ENCODE measurements at regions not wholly inside any gene's neighbourhood (a gene's known extent, or its start where the extent isn't known, plus 50 kb on each side); places are given as distances from the start of the nearest gene placed in this dataset.

DNA sequence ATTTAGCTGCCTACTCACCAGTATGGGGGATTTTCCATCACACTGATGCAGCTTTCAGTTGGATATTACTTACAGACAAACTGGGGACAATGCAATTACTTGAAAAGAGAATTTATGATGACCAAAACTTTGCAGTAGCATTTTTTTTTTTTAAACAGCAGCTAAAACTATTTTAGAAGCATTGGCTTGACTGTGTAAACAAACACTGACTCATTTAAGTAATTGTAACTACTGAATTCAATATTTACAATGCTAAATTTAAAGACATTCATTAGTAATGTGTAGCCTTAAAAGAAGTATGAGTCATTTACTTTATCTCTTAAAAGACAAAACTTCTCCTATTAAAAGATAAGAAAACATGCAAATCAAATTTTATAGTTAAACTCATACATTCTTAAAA, 295.9 kb upstream of the FERMT1 start:
- TF ChIP-seq GATA3 (IDR thresholded peaks at IDR 0.05; ENCODE audit: low read depth, low read length) (no peak), GATA2 (IDR thresholded peaks at IDR 0.05; ENCODE audit: low read depth, low read length) (no peak)

DNA sequence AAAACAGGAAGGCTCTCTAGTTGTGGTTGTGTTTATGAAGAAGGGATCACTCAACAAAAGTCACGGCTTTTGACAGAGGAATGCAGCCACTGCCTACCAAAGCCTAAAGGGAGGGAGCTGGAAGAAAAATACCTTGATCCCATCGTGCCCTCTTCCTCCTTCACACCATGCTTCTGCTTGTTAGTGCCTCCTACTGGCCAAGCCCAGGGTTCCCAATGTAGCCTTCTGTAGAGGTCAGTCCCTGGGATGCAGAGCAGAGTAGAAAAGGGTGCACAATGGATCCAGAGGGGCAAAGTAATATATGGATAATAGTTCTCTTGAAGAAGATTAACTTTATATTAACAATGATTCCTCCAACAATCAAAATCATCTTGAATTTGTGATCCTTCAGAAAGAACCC, 293.5 kb upstream of the FERMT1 start:
- TF ChIP-seq GATA3 (IDR thresholded peaks at IDR 0.05; ENCODE audit: low read depth, low read length) (no peak), GATA2 (IDR thresholded peaks at IDR 0.05; ENCODE audit: low read depth, low read length) (no peak)

DNA sequence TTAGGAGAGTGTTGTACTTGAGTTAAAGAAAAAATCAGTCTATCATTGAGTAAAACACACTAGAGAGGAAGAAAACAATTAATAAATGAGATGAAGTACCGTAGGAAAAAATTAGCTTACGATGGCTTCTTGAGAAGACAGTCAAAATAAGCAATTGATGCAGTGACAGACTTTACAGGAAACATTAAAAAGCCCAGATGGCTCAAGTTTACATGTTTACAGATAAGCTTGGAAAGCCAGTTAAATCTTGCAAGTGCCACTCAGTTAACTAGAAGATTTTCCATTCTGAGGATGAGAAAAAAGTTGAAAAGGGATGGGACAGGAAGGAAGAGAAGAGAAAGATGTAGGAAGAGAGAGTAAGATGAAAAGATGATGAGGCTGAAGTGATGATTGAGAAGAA, 288.8 kb upstream of the FERMT1 start:
- TF ChIP-seq GATA3 (IDR thresholded peaks at IDR 0.05; ENCODE audit: low read depth, low read length) (no peak), GATA2 (IDR thresholded peaks at IDR 0.05; ENCODE audit: low read depth, low read length) (no peak)

DNA sequence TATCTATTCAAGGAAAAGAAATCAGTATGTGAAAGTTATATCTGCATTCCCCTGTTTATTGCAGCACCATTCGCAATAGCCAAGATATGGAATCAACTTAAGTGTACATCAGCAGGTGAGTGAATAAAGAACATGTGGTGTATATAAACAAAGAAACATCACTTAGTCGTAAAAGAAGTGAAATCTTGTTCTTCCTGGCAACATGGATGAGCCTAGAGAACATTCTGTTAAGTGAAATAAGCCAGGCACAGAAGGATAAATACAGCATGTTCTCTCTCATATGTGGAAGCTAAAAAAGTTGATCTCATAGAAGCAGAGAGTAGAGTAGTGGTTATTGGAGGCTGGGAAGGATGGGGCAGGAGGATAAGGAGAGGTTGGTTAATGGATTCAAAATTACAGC, 287.9 kb upstream of the FERMT1 start:
- TF ChIP-seq GATA2 (IDR thresholded peaks at IDR 0.05; ENCODE audit: low read depth, low read length), result no peak
- no peak for TF ChIP-seq GATA3 (IDR thresholded peaks at IDR 0.05; ENCODE audit: low read depth, low read length)

DNA sequence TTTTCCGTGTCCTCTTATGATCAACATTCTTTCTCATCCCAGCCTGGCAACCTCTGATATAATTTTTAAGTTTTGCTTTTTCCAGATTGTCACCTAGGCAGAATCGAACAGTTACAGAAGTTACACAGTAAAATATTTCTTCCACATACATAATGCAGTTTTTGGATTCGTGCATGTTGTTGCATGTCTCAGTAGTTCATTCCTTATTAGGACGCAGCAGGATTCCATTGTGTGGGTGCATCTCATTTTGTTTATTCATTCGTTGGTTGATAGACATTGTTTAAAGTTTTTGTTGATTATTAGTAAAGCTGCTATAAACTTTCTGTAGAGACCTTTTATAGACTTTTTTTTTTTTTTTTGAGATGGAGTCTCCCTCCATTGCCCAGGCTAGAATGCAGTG, 284.3 kb upstream of the FERMT1 start:
- TF ChIP-seq GATA2 (IDR thresholded peaks at IDR 0.05; ENCODE audit: low read depth, low read length) (no peak), GATA3 (IDR thresholded peaks at IDR 0.05; ENCODE audit: low read depth, low read length) (no peak)

DNA sequence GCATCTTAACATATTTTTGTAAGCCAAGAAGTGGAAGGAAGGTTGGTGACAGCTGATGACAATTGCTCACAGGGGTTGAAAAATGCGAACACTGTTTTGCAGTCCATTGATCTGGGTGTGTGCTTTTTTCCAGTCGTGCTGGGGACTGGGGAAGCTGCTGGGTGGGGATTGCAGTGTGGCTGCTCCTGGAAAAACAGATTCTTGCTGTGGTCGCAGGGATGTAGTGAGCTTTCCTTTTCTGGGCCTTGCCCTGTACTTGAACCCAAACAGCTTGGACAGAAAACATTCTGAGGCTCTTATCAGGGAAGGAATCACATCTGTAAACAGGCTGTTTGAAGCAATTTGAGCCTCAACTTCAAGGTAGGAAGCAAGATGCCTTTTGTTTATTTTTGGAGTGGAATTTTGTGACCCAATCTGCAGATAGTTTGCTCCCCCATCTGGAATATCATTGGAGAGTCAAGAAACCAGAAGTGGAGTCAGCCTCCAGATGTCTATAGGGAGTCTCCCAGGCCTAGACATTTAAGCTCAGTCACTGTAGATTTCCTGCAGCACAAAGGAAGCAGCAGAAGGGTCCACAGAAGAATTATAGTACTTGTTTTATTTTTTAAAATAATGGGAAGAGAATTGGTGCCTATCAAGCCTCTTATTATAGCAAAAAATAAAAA, 279.2 kb upstream of the FERMT1 start:
- TF ChIP-seq GATA3 (IDR thresholded peaks at IDR 0.05; ENCODE audit: low read depth, low read length), result no peak
- TF ChIP-seq GATA2 (IDR thresholded peaks at IDR 0.05; ENCODE audit: low read depth, low read length), result no peak

DNA sequence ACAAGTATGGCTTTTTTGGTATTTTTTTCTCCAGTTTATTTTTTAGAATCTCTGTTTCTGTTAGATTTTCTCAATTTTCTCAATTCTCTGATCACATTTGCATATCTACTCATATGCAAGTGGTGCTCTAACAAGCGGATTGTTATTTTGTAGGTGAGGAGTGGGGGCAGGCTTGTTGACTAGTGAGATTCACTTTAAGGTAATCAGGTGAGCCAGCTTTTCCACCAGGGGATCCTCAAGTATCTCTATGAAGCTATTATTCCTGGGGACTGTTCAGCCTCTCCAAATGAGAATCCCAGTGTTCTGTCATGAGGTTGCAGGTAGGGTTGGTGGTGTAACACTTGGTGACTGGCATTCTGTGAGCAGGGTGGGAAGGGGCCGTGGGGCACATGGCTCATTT, 274.3 kb upstream of the FERMT1 start:
- TF ChIP-seq GATA3 (IDR thresholded peaks at IDR 0.05; ENCODE audit: low read depth, low read length) (no peak), GATA2 (IDR thresholded peaks at IDR 0.05; ENCODE audit: low read depth, low read length) (no peak)

DNA sequence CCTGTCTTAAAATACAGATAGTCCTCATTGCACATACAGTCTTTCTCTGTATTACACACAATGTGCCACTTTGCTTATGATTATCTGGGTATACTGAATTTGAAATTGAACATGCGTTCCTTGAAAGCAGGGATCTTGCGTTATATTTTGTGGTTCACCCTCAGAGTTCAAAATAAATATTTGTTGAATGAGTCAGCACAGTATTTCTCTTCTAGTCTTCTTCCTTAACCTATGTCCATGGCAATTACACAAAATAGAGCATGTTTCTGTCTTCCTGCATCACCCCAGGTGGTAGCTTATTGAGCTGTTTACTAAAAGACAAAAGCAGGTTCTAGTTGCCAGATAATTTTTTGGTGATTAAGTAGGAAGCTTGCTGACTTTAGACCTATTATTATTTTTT, 272.9 kb upstream of the FERMT1 start:
- TF ChIP-seq GATA3 (IDR thresholded peaks at IDR 0.05; ENCODE audit: low read depth, low read length) (no peak), GATA2 (IDR thresholded peaks at IDR 0.05; ENCODE audit: low read depth, low read length) (no peak)

DNA sequence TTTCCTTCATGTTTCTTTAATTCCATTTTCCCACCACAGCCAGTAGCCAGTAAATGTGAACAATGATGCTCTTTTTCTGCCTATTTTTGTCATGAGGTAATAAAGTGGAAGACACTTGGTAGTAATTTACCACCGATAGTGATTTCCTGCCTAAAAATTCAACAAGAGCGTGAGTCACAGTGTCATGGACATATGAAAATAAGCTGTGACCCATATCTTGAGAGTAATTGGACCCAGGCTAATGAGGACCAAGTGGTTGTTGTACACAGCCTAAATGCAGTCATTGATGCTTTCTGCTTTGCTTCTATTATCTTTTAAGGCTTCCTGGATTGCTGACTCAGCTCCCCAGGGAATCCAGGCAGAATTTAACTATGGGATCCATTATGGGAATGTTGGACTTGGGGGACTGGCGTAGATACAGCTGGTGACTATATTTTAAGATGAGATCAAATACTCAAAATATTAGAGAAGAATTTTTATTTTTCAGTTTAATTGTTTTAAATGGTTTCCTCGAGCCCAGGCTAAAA, 265.9 kb upstream of the FERMT1 start:
- TF ChIP-seq GATA2 (IDR thresholded peaks at IDR 0.05; ENCODE audit: low read depth, low read length) (no peak), GATA3 (IDR thresholded peaks at IDR 0.05; ENCODE audit: low read depth, low read length) (no peak)

DNA sequence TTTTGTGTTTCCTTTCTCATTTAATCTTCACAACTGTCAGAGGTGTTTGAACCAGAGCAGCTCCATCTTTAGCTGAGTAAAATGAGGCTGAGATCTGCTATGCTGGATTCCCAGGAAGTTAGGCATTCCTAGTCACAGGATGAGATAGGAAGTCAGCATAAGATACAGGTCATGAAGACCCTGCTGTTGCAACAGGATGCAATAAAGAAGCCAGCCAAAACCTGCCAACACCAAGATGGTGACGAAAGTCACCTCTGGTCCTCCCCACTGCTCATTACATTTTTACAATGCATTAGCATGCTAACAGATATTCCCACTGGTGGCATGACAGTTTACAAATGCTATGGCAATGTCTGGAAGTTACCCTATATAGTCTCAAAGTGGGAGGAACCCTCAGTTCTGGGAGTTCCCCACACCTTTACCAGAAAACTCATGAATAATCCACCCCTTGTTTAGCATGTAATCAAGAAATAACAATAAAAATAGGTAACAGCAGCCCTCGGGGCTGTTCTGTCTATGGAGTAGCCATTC, 262.2 kb upstream of the FERMT1 start:
- TF ChIP-seq GATA3 (IDR thresholded peaks at IDR 0.05; ENCODE audit: low read depth, low read length) (no peak), GATA2 (IDR thresholded peaks at IDR 0.05; ENCODE audit: low read depth, low read length) (no peak)

DNA sequence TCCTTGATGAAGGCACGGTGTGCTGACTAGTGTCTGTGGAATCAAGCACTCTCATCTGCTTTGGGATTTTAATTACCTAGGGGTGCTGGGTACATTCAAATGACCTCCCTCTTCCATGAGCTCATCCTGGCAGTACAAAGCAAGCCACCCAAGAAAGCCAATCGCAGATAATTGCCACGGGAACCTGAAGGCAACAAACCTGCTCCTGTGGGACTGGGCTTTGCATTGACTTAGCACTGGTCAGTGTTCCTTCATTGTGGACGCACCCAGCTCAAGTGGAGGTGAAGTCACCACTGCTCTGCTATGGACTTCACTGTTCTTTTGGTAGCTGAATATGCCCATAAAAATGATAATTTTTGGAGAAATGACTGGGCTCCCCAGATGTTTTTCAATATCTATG, 261.6 kb upstream of the FERMT1 start:
- TF ChIP-seq GATA2 (IDR thresholded peaks at IDR 0.05; ENCODE audit: low read depth, low read length), result no peak
- no peak for TF ChIP-seq GATA3 (IDR thresholded peaks at IDR 0.05; ENCODE audit: low read depth, low read length)

DNA sequence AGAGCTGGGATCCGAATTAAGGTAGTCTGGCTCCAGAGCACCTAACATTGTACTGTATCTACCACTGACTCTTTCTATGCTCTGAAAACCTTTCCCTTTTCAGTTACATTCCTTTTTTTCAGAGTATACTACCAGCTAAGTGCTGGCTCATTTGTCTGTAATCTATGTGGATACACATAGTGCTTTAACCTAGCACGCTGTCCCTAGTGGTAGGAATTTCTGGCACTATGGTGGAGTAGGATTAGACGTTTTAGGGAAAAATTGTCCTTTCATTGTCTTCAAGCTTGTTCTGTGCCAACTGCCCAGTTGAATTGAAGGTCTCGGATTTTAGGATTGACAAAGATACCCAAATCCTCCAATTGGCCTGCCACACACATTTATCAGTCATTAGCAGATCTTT, 259.1 kb upstream of the FERMT1 start:
- TF ChIP-seq GATA2 (IDR thresholded peaks at IDR 0.05; ENCODE audit: low read depth, low read length), result no peak
- no peak for TF ChIP-seq GATA3 (IDR thresholded peaks at IDR 0.05; ENCODE audit: low read depth, low read length)

DNA sequence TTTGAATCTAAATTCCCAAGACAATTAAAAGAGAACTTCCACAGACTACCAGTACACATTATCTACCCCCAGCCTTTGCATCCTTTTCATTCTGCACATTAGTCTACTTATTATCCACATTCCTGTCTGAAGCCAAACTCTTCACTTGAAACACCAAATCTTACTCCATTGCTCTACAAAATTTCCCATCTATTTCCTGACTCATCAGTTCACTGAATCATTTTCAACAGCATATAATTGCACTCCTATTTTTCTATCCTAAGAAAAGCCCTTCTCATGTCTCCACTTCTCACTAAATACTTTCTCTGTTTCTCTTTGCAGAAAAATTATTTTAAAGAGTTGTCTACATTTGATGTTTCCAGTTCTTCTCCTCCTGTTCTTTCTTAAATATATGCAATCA, 239.4 kb upstream of the FERMT1 start:
- no peak for TF ChIP-seq GATA3 (IDR thresholded peaks at IDR 0.05; ENCODE audit: low read depth, low read length)
- no peak for TF ChIP-seq GATA2 (IDR thresholded peaks at IDR 0.05; ENCODE audit: low read depth, low read length)

DNA sequence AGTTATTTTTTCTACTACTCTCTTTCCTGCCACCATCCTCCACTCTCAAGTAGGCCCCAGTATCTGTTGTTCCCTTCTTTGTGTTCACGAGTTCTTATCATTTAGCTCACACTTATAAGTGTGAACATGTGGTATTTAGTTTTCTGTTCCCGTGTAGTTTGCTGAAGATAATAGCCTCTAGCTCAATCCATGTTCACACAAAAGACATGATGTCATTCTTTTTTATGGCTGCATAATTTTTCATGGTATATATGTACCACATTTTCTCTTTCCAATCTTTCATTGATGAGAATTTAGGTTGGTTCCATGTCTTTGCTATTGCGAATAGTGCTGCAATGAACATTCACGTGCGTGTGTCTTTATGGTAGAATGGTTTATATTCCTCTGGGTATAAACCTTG, 237.9 kb upstream of the FERMT1 start:
- TF ChIP-seq GATA3 (IDR thresholded peaks at IDR 0.05; ENCODE audit: low read depth, low read length) (no peak), GATA2 (IDR thresholded peaks at IDR 0.05; ENCODE audit: low read depth, low read length) (no peak)

DNA sequence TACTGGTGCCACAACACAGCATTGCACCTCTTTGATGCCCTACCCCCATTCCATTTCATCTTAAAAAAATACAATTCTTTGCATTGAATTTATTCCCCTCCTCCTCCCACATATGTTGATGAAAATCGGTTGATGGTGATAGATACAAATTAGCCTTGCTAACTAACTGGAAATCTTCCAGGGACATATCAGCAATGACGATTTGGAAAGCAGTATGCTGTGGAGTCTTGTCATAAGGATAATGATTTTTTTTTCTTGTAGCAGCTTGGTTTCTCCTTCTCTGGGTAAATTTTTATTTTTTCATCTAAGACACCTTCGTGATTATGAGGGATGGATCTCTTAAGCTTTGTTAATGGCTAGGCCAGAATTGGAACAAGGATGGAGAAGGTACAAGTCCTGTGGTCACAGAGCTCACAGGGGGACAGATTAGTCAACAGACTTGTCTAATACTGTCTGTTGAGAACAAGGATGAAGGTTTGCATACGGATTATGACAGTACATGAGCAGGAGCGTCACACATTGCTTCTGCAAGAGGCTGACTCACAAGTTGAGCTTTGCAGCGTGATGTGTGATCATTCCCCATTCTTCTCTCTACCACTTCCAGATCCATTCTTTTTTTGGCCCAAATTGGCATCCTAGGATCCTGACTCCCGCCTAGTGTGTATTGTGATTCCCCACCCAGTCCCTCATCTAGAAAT, 233.1 kb upstream of the FERMT1 start:
- TF ChIP-seq GATA3 (IDR thresholded peaks at IDR 0.05; ENCODE audit: low read depth, low read length) (no peak), GATA2 (IDR thresholded peaks at IDR 0.05; ENCODE audit: low read depth, low read length) (no peak)

Measured in SH-SY5Y (cell line).